ENCODE measurements at regions not wholly inside any gene's neighbourhood (a gene's known extent, or its start where the extent isn't known, plus 50 kb on each side); places are given as distances from the start of the nearest gene placed in this dataset.

DNA sequence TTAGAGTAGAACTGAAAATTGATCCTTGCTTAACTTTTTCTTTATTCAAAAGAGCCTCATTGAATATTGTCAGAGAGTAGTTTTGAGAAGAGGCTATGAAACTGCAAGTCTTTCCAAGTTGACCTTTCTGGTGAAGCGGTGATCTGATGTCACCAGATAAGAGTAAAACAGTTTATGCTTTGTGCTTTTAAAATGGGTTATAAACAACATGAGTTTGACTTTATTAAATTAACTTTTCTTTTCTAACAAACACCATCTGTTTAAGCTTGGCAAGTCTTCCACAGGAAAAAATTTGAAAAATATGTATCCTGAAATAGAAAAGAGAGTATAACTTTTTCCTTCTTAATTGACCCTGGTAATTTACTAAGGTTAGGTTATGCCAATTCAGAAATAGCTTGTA lies 408.7 kb upstream of the NOVA1 start:
- FAIRE-seq = no peak

GRCh38 chr14:27008187-27008586 lies 410.4 kb upstream of the NOVA1 start:
- no peak for FAIRE-seq

DNA sequence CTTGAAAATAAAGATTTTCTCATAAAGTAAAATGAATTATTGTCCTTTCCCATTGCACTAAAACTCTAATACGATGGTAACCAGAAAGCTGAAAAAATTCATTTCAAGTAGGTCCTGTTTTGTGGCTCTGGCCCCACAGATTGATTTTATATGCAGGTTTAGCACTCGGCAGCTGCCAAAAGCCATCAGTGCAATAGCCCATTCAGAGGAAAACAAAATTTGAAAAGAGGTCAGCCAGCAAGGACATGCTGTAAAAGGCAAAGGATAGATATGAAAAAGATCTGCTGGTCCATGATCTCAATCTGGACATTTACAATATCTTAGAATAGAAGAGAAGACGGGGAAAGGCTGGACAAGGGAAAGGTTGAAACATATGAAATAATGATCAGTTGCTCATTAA lies 414.8 kb upstream of the NOVA1 start:
- no peak for FAIRE-seq

GRCh38 chr14:27013678-27014077 lies 415.8 kb upstream of the NOVA1 start:
- no peak for FAIRE-seq

GRCh38 chr14:27015065-27015464 lies 417.2 kb upstream of the NOVA1 start:
- FAIRE-seq = no peak

DNA sequence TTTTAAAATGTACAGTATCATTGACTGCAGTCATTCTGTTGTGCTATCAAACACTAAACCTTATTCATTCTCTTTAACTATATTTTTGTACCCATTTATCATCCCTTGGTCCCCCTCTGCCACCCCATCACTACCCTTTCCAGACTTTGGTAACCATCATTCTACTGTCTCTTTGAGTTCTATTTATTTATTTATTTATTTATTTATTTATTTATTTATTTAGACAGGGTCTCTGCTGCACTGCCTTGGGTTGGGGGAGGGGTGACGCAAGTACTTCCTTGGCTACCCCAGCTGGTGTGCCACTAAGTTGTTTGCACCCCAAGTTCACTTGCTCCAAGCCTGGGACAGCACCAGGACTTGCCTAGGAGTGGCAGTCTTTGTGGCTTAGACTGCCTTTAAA lies 427.8 kb upstream of the NOVA1 start:
- no peak for FAIRE-seq

DNA sequence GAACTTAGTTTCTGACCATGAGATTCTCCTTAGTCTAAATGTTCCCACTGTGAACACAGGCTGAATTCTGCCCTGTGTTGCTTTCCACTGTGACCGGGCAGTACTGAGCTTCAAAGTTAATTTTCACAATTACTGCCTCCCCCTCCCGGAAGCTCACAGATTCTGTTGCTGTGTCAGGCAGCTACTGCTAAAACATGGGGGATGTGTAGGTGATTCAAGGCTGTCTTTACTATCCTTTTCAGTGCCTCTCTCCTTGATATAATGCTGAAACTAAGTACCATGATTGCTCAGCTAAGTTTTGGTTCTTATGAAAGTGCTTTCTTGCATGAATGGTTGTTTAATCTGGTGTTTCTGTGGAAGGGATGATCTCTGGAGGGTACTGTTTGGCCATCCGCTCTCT lies 428.3 kb upstream of the NOVA1 start:
- FAIRE-seq = no peak

- no peak for FAIRE-seq
These were observed 442.7 kb upstream of the NOVA1 start for GRCh38 chr14:27040552-27040951.

GRCh38 chr14:27049701-27050100 lies 451.9 kb upstream of the NOVA1 start:
- FAIRE-seq = no peak

GRCh38 chr14:27050208-27050607 lies 452.4 kb upstream of the NOVA1 start:
- no peak for FAIRE-seq

DNA sequence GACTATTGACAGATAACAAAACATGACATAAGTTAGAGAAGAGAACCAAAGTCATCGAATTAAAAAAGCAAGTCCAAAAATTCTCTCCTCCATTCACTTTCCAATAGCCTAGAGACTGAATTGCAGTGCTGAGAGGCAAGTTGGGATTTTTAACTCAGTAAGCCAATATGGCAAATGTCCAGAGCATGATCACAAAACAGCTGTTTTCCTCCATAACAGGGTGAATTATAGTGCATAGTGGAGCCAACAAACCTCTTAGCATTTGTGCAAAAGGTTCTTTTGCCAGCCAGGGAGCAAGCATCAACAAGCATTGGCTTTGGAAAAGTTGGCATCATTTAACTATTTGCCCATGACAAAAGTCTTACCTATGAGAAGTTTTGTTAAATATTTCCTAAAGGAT lies 458.8 kb upstream of the NOVA1 start:
- no peak for FAIRE-seq

- no peak for FAIRE-seq
These were observed 463.5 kb upstream of the NOVA1 start for GRCh38 chr14:27061299-27061698.

- FAIRE-seq = no peak
These were observed 466.1 kb upstream of the NOVA1 start for GRCh38 chr14:27063959-27064358.

- FAIRE-seq = no peak
These were observed 468.1 kb upstream of the NOVA1 start for GRCh38 chr14:27065886-27066285.

- FAIRE-seq = no peak
These were observed 470.1 kb upstream of the NOVA1 start for GRCh38 chr14:27067961-27068360.

GRCh38 chr14:27072589-27072988 lies 474.8 kb upstream of the NOVA1 start:
- no peak for FAIRE-seq

GRCh38 chr14:27075503-27075902 lies 477.7 kb upstream of the NOVA1 start:
- no peak for FAIRE-seq

DNA sequence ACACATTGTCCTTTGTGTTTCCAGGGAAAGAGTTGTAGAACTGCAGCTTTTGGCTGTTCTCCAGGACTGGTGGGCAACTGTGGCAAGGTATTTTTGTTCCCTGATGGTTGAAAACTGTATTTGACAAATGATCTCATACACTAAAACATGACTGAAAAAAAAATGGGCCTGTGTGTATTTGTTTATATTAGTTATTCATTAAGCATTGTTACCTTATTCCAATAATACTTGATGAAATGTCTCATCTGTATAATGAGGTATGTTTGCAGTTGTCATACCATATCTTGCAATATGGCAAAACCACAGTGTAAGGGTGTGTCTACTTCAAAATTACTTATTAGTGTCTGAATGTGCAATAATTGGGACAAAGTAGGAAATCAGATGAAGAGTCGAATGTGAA lies 479.4 kb upstream of the NOVA1 start:
- FAIRE-seq = no peak

DNA sequence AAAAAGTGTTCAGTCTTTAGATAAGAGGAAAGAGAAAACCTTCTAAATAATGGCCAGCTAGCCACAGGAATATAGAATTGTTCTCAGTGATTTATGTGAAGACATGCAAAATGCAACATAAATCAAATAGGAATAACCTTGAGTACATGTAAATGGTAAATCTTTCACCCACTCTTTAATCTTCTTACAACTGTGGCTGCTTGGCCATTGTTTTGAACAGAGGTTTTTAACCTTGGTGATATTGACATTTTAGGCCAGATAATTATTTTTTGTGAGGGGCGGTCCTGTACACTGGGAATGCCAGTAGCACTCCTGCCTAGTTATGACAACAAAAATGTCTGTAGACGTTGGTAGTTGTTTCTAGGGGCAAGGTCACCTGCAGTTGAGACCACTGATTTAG lies 479.9 kb upstream of the NOVA1 start:
- FAIRE-seq = no peak

DNA sequence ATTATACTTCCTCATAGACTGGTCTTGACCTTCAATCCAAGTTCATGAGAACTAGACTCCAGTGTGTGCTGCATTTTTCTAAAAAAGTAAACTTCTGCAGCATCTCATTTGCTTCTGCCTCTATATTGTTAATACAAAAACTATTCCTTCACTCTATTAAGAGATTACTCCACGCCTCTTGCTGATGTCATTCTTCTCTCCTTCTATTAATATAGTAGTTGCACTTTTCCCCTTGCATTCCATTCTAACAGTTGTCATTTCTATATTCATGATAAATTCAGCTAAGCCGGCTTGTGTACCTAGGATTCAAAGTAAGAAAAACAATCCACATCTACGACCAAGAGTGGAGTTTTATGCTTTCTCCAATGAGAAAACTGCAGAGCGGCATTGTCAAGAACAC lies 480.4 kb upstream of the NOVA1 start:
- no peak for FAIRE-seq

GRCh38 chr14:27079716-27080115 lies 481.9 kb upstream of the NOVA1 start:
- peak; percentile 85 for FAIRE-seq

DNA sequence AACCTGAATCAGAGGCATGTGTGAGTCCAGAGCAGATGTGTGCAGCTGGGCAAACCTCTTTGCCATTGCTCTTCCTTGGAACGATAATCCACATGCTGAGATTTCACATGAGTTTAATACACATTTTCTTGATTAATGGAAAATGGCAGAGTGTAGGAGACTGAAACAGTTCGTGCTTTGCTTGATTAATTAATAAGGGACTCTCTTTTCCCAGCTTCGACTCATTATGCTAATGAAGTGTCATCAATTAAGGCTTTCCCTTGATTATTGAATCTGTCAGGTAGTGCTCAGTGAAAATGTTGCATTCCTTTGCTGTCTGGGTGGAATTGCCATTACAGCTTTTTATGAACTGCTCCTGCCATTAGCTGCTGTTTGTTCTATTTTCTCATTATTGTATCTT lies 487.7 kb upstream of the NOVA1 start:
- FAIRE-seq = no peak

GRCh38 chr14:27090716-27091115 lies 492.9 kb upstream of the NOVA1 start:
- FAIRE-seq = no peak

DNA sequence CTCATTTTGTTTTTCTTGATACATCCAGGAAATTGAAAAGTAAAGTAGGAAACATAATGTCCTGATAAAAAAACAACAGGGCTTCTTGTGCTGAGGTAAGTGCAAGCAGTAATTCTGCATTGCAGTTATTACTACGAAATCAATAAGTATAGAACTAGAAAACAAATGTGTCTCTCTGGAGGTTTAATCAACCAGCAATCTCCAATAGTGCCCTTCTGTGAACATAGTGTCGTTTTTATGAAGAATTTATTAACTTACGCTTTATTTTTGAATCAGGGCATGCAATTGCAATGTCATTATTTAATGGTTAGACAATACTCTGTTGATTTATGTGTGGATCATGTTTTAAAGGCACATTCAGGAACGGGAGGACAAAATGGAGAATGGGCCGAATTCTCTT lies 494.1 kb upstream of the NOVA1 start:
- FAIRE-seq = no peak

DNA sequence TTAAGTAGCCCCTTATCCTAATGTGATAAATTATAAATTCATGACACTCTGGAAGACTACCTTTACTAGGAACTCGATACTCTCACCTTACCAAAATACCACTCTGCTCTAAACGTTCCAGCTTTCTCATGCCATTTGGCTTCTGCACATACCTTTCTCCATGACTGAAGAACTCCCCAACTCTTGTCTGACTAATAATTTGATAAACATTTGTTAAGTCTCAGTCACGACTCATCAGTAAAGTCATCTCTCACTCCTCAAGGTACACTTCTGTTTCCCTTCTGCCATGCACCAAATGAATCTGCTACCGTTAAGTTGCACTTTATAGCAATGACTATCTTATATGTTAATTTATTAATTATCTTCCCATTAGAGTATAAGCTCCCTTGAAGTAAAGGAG lies 498.3 kb upstream of the NOVA1 start:
- no peak for FAIRE-seq

- FAIRE-seq = no peak
These were observed 500.6 kb upstream of the NOVA1 start for GRCh38 chr14:27098451-27098850.

Data from endometrium (tissue), 2 donors.